ENCODE measurements at regions not wholly inside any gene's neighbourhood (a gene's known extent, or its start where the extent isn't known, plus 50 kb on each side); places are given as distances from the start of the nearest gene placed in this dataset.

DNA sequence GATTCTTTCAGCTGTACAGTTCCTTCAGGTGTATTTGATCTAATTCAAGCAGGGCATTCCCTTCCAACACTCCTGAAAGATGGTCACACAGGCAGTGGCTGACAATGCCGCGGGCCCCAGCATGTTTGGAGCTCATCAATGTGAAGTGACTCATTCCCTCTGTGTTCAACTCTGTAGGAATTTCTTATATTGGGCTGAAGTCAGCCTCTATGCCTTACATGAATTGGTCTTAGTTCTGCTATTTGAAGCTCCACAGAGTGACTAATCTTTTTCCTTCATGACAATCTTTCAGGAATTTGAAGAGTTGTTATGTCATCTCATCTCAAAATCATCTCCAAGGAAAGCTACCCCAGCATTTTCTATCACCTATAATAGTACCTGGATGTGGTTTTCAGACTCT lies 142.5 kb upstream of the C2CD4B start:
- H3K4me3 ChIP-seq (ENCODE audit: control insufficient read depth, low read depth, low read length) = no peak overlapping the region
- DNase-seq (ENCODE audit: low read depth) = peak; percentile 43
- TF ChIP-seq, protein P1, sequence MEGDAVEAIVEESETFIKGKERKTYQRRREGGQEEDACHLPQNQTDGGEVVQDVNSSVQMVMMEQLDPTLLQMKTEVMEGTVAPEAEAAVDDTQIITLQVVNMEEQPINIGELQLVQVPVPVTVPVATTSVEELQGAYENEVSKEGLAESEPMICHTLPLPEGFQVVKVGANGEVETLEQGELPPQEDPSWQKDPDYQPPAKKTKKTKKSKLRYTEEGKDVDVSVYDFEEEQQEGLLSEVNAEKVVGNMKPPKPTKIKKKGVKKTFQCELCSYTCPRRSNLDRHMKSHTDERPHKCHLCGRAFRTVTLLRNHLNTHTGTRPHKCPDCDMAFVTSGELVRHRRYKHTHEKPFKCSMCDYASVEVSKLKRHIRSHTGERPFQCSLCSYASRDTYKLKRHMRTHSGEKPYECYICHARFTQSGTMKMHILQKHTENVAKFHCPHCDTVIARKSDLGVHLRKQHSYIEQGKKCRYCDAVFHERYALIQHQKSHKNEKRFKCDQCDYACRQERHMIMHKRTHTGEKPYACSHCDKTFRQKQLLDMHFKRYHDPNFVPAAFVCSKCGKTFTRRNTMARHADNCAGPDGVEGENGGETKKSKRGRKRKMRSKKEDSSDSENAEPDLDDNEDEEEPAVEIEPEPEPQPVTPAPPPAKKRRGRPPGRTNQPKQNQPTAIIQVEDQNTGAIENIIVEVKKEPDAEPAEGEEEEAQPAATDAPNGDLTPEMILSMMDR (IDR thresholded peaks at IDR 0.05; ENCODE audit: control insufficient read depth, insufficient read depth, low read depth, low read length, missing control alignments) = no peak

DNA sequence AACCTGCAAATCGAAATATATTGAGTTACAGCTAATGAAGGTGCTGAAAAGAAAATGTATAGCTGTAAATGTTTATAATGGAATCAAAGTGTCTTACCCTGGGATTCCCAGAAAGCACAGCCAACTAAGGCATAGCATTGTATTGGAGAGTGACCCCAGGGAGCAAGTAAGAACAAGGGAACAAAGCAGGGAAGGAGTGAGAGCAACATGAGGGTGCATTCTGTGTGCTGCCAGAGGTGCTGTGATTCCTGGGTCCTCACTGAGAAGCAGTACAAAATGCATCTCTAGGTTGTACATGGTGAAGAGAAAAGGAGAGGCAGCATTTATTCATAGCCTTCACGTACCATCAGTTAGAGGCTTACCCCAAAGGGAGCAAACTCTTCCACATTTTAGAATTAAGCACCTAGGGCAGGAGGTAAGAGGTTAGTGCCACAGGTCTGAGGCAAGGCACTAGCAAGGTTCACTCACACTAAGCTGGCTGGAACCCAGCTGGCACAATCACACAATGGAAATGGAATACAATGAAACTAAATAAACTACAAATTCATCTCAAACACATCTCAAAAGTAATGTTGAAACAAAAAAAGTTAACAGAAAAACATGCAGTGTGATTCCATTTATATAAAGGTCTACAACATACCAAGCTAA lies 151.5 kb upstream of the C2CD4B start:
- no peak for DNase-seq (ENCODE audit: low read depth)
- H3K4me3 ChIP-seq (ENCODE audit: control insufficient read depth, low read depth, low read length) = no peak overlapping the region
- TF ChIP-seq, protein P1 (IDR thresholded peaks at IDR 0.05; ENCODE audit: control insufficient read depth, insufficient read depth, low read depth, low read length, missing control alignments) = no peak

DNA sequence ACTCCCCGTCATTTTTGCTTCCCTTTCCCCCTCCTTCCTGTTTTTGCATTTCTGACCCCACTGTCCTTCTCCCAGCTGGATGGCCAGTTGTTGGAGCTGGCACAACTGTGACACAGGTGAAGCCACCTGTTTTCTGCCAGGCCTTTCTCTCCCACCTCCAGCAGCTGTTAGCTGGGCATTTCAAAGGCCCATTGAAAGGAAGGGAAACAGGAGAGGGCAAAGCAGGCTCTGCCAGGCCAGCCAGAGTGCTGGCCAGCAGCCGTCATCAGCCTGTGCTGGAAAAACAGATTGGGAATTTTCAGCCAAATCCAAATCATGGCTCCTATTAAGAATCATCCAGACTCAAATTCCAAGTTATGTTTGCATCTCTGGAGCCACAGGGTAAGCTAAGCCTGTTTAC lies 155.2 kb upstream of the C2CD4B start:
- no peak for DNase-seq (ENCODE audit: low read depth)
- no peak overlapping the region for H3K4me3 ChIP-seq (ENCODE audit: control insufficient read depth, low read depth, low read length)
- TF ChIP-seq, protein P1 (IDR thresholded peaks at IDR 0.05; ENCODE audit: control insufficient read depth, insufficient read depth, low read depth, low read length, missing control alignments) = no peak

DNA sequence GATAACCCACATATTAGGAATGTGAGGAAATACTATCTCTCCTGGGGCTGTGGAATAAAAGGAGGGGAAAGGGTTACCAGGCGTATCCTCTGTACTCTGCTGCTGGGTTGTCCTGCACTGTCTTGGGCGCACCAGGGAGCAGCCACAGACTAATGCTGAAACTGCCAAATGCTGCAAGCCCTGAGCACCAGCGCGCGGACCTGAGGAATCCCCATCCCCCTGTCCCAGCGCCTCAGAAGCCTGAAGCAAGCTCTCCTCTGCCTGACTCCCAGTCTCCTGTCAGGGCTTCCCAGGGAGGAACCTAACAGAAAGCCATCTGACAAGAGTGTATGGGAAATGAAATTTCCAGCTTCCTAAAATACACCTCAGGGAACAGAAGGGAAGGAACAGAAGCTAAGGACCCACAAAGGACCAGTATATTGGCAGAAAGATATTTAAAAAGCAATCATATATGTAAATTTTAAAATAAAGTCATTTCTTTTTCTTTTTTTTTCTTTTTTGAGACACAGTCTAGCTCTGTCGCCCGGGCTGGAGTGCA lies 158.3 kb upstream of the C2CD4B start:
- TF ChIP-seq, protein P1 (IDR thresholded peaks at IDR 0.05; ENCODE audit: control insufficient read depth, insufficient read depth, low read depth, low read length, missing control alignments) = no peak
- H3K4me3 ChIP-seq (ENCODE audit: control insufficient read depth, low read depth, low read length) = no peak overlapping the region
- no peak for DNase-seq (ENCODE audit: low read depth)

DNA sequence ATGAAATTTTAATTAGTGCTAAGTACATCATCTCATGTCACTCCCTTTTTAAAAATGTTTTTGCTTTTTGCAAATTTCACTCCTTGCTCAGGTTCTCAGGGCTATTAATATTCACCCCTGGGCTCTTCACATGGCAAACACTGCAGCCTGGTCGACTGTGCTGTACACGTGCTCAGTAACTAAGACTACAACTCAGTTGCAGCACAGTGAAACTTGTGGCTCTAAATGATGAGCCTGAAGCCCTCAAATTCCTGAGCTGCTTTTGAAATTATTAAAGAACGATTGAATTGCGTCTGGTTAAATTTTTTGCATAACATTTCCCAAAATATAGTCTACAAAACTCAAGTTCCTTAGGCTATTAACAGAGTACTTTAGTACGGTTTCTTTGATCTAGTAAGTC lies 159.3 kb upstream of the C2CD4B start:
- TF ChIP-seq, protein P1 (IDR thresholded peaks at IDR 0.05; ENCODE audit: control insufficient read depth, insufficient read depth, low read depth, low read length, missing control alignments) = no peak
- no peak overlapping the region for H3K4me3 ChIP-seq (ENCODE audit: control insufficient read depth, low read depth, low read length)
- DNase-seq (ENCODE audit: low read depth) = peak; percentile 31

DNA sequence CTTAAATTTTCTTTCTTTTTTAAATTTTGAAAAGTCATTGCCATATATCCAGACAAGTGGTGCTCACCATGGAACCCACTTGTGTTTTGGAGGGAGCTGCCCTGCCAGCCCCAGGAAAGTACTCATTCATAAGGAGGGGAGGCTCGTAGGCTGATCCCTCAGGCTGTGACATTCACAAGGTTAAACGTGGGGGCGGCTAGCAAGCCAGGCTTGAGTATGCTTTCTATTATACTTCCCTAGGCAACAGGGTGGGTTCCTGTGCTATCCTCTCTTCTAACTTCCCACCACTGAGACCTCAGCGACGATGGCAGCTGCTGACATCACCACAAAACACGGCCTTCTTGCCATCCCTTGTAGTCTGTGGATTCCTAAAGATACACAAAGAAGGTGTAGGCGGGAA lies 160.5 kb upstream of the C2CD4B start:
- TF ChIP-seq, protein P1 (IDR thresholded peaks at IDR 0.05; ENCODE audit: control insufficient read depth, insufficient read depth, low read depth, low read length, missing control alignments) = no peak
- DNase-seq (ENCODE audit: low read depth) = no peak
- H3K4me3 ChIP-seq (ENCODE audit: control insufficient read depth, low read depth, low read length) = no peak overlapping the region

All from AG09309 (cell line).